K562 (cell line): ENCODE measurements at regions not wholly inside any gene's neighbourhood (a gene's known extent, or its start where the extent isn't known, plus 50 kb on each side); places are given as distances from the start of the nearest gene placed in this dataset.

Experiments used
- ATAC-seq: fragments of 200-7000 bp; cut with Tn5 transposase; 3 replicates; pipeline ENCODE4 v1.9.1; 2020; ENCODE audit warnings: moderate library complexity
- BruUV-seq: library from RNA; stranded (reverse); fragments of 400-500 nt; replicated peaks from 2 replicates; lab custom pipeline; 2021; lab: Mats Ljungman, UMichigan
- CTCF ChIA-PET: fragments of 300-600 bp; formaldehyde crosslinking; extraction: SDS; loops from one replicate; lab custom pipeline; 2021; ENCODE audit warnings: low intra/inter-chr PET ratio; lab: Yijun Ruan, JAX
- POLR2A ChIA-PET: fragments of 300-600, 350-650 bp; sonication (Branson Sonifier 250); formaldehyde crosslinking; extraction: SDS; loops from one replicate; lab custom pipeline; 2021; ENCODE audit warnings: antibody characterized with exemption, inconsistent platforms; lab: Yijun Ruan, JAX
- DNase-seq, 4 experiments: peaks; one replicate each; pipeline versions ENCODE4 v3.0.0 to v3.0.0-alpha.2; 2011 to 2018; ENCODE audit warnings: low spot score in 3 of 4, mixed read lengths in 3 of 4; ENCODE audit errors: extremely low read depth in 1 of 4
- FAIRE-seq: peaks from 2 replicates; lab custom pipeline; 2011; peaks lifted over from hg19 to GRCh38; lab: Jason Lieb, UNC
- H2AFZ ChIP-seq: 2 replicates; pipeline ENCODE4 v1.6.0; 2011; ENCODE audit warnings: low read depth, low read length, control low read depth, inconsistent platforms
- H3K27ac ChIP-seq: fragments of 200-600 bp; 3 replicates; pipeline ENCODE4 v1.8.0; 2011; ENCODE audit warnings: low read depth, mild to moderate bottlenecking, control low read depth, inconsistent platforms, low read length, moderate library complexity, mixed read lengths; ENCODE audit errors: extremely low read depth
- H3K27me3 ChIP-seq, 2 experiments: fragments of 300-600 bp in 1 of 2; 2 replicates in 1 of 2; 3 replicates in 1 of 2; pipeline versions ENCODE4 v1.6.0 to v1.8.0; 2011; ENCODE audit warnings: inconsistent platforms in 2 of 2, low read length in 2 of 2, mild to moderate bottlenecking in 1 of 2, mixed read lengths in 1 of 2, moderate library complexity in 1 of 2; ENCODE audit not compliant: control insufficient read depth in 2 of 2, insufficient read depth in 2 of 2
- H3K36me3 ChIP-seq: fragments of 300-600 bp; 3 replicates; pipeline ENCODE4 v1.8.0; 2011; ENCODE audit warnings: mild to moderate bottlenecking, low read length, inconsistent platforms; ENCODE audit not compliant: control insufficient read depth, insufficient read depth
- H3K4me1 ChIP-seq, 2 experiments: fragments of 200-600 bp in 1 of 2; replicated peaks in 1 of 2; 2 replicates in 1 of 2; 3 replicates in 1 of 2; pipeline versions ENCODE4 v1.5.1 to v1.8.0; 2011; ENCODE audit warnings: inconsistent platforms in 2 of 2, low read length in 2 of 2, mild to moderate bottlenecking in 1 of 2, mixed read lengths in 1 of 2, moderate library complexity in 1 of 2; ENCODE audit not compliant: control insufficient read depth in 2 of 2, insufficient read depth in 2 of 2
- H3K4me2 ChIP-seq: 2 replicates; pipeline ENCODE4 v1.6.1; 2011; ENCODE audit warnings: low read length, control low read depth, inconsistent platforms, mixed read lengths; ENCODE audit not compliant: insufficient read depth
- H3K4me3 ChIP-seq: fragments of 200-600 bp; sonication (generic), shearing (Covaris generic); 2 replicates; pipeline ENCODE4 v1.5.1; 2016; ENCODE audit warnings: control low read depth, inconsistent platforms
- H3K79me2 ChIP-seq: fragments of 200-600 bp; 3 replicates; pipeline ENCODE4 v1.8.0; 2011; ENCODE audit warnings: low read length, inconsistent platforms; ENCODE audit not compliant: control insufficient read depth, insufficient read depth
- H3K9ac ChIP-seq, 2 experiments: 2 replicates each; pipeline versions ENCODE4 v1.6.0 to v1.6.1; 2011; ENCODE audit warnings: low read depth in 2 of 2, low read length in 2 of 2, control low read depth in 1 of 2, inconsistent platforms in 1 of 2, mild to moderate bottlenecking in 1 of 2, mixed read lengths in 1 of 2; ENCODE audit not compliant: insufficient read depth in 1 of 2
- H3K9me1 ChIP-seq: one replicate; pipeline ENCODE4 v1.6.0; 2011; ENCODE audit warnings: inconsistent platforms, mild to moderate bottlenecking, low read length, moderate library complexity; ENCODE audit not compliant: control insufficient read depth, insufficient read depth
- H3K9me3 ChIP-seq: replicated peaks from 2 replicates; pipeline ENCODE4 v1.5.1; 2011; ENCODE audit warnings: low read depth, low read length, inconsistent platforms; ENCODE audit not compliant: control insufficient read depth, insufficient read depth
- H4K20me1 ChIP-seq: replicated peaks from 2 replicates; pipeline ENCODE4 v1.6.1; 2011; ENCODE audit warnings: low read length, inconsistent platforms, mixed read lengths; ENCODE audit not compliant: control insufficient read depth, insufficient read depth
- CAMTA2 ChIP-seq: fragments of 250-450 bp; sonication (Bioruptor Pico); conservative IDR thresholded peaks from 2 replicates; pipeline ENCODE4 v1.5.1; 2022
- FOXO4 ChIP-seq: fragments of 450-650 bp; formaldehyde crosslinking; IDR thresholded peaks from 2 replicates; pipeline ENCODE4 v1.4.0; 2020; ENCODE audit warnings: mild to moderate bottlenecking, moderate library complexity
- GABPB1 ChIP-seq: sonication (generic); formaldehyde crosslinking; IDR thresholded peaks from 2 replicates; pipeline ENCODE4 v1.8.0; 2022; ENCODE audit warnings: mild to moderate bottlenecking, missing genetic modification reagents
- GATA2 ChIP-seq: sonication (generic); formaldehyde crosslinking; IDR thresholded peaks from 2 replicates; pipeline ENCODE4 v1.4.0; 2020; ENCODE audit warnings: mild to moderate bottlenecking, missing genetic modification reagents
- KHSRP ChIP-seq: fragments of 450-650 bp; IDR thresholded peaks from 2 replicates; pipeline ENCODE4 v1.6.1; 2017
- MAFF ChIP-seq: IDR thresholded peaks from 2 replicates; pipeline ENCODE4 v1.6.1; 2012; ENCODE audit warnings: low read length, improper control_type of control experiment
- SMAD3 ChIP-seq: fragments of 450-650 bp; formaldehyde crosslinking; conservative IDR thresholded peaks from 2 replicates; pipeline ENCODE4 v1.4.0; 2020; ENCODE audit warnings: mild to moderate bottlenecking
- SNRNP70 ChIP-seq: fragments of 200-400 bp; formaldehyde crosslinking; optimal IDR thresholded peaks from 2 replicates; pipeline ENCODE3; 2017; ENCODE audit warnings: low read depth, low read length
- TAF9B ChIP-seq: fragments of 450-650 bp; IDR thresholded peaks from 2 replicates; pipeline ENCODE4 v1.6.1; 2018; ENCODE audit warnings: mild to moderate bottlenecking; ENCODE audit not compliant: partially characterized antibody
- TEAD4 ChIP-seq, 2 experiments: sonication (generic) in 1 of 2; formaldehyde crosslinking in 1 of 2; IDR thresholded peaks; 2 replicates each; pipeline versions ENCODE4 v1.6.1 to v1.8.0; 2012 to 2022; ENCODE audit warnings: borderline replicate concordance in 1 of 2, inconsistent platforms in 1 of 2, low read length in 1 of 2, mild to moderate bottlenecking in 1 of 2, missing genetic modification reagents in 1 of 2
- XRCC4 ChIP-seq: IDR thresholded peaks from one replicate; pipeline ENCODE4 v1.6.1; 2011; ENCODE audit not compliant: insufficient read depth, insufficient read length; ENCODE audit errors: extremely low read depth
- ZNF280B ChIP-seq: fragments of 250-450 bp; sonication (Bioruptor Pico); IDR thresholded peaks from 2 replicates; pipeline ENCODE4 v1.5.1; 2021; ENCODE audit warnings: mild to moderate bottlenecking
- ZNF668 ChIP-seq: fragments of 250-450 bp; sonication (Bioruptor Pico); IDR thresholded peaks from 2 replicates; pipeline ENCODE4 v1.8.0; 2022; ENCODE audit warnings: mild to moderate bottlenecking, inconsistent platforms
- ZNF766 ChIP-seq: fragments of 200-800 bp; sonication (Bioruptor generic); conservative IDR thresholded peaks from 2 replicates; pipeline ENCODE4 v1.6.1; 2016; ENCODE audit warnings: missing genetic modification characterization, missing compliant biosample characterization
- WGBS: fragments of 100-300 bp; shearing (Covaris generic); methylation state at CpG from one replicate; pipeline ENCODE4 v1.1.6; 2016; ENCODE audit warnings: low coverage, mixed read lengths; ENCODE audit not compliant: insufficient coverage; ENCODE audit errors: missing lambda C conversion rate; 5-methylcytosine and 5-hydroxymethylcytosine counted together
- in situ Hi-C: fragments of 300-500 bp; cut with MboI; formaldehyde crosslinking; loops from 4 replicates; pipeline ENCODE4 v1.15.0; 2018; ENCODE audit warnings: inconsistent platforms, mixed read lengths
- intact Hi-C: fragments of 100-400 bp; cut with micrococcal nuclease; formaldehyde crosslinking; loops from 2 replicates; pipeline ENCODE4 v1.14.2; 2022

- H4K20me1 ChIP-seq: no peaks in the 10 kb centered on the region
- ChIA-PET POLR2A (no interaction called here), CTCF (no interaction called here)
- H3K27ac ChIP-seq: no peak overlapping the region
- TF ChIP-seq XRCC4 (no peak), SMAD3 (no peak), MAFF (no peak), GATA2 (CRISPR knock-in tag) (no peak), TAF9B (no peak), ZNF280B (CRISPR knock-in tag) (no peak), KHSRP (no peak), SNRNP70 (no peak), ZNF668 (no peak), ZNF766 (CRISPR knock-in tag) (no peak), GABPB1 (CRISPR knock-in tag) (no peak), FOXO4 (CRISPR knock-in tag) (no peak), CAMTA2 (CRISPR knock-in tag) (no peak), TEAD4 (IDR thresholded peaks at IDR 0.05; ENCODE audit: low read length) (no peak), TEAD4 (CRISPR knock-in tag; IDR thresholded peaks at IDR 0.05; ENCODE audit: borderline replicate concordance) (no peak)
- no peak overlapping the region for H3K9ac ChIP-seq
- no peak overlapping the region for H3K4me3 ChIP-seq
- H3K9me1 ChIP-seq: no peaks in the 10 kb centered on the region
- no peak overlapping the region for H3K4me2 ChIP-seq
- H3K4me1 ChIP-seq: no peaks in the 10 kb centered on the region
- DNase-seq (no peak), FAIRE-seq (no peak), ATAC-seq (no peak)
- no peaks in the 10 kb centered on the region for H3K79me2 ChIP-seq
- intact Hi-C loops (no loop called here), in situ Hi-C loops (no loop called here)
- WGBS: 0% methylated on average over 1 of the region's 1 CpG
- H3K27me3 ChIP-seq: no peaks in the 10 kb centered on the region
- no peaks in the 10 kb centered on the region for H3K36me3 ChIP-seq
- no TSS peak for BruUV-seq
- no peaks in the 10 kb centered on the region for H3K9me3 ChIP-seq
- H2AFZ ChIP-seq: no peak overlapping the region
Observed at GRCh38 chr4:124389591-124389990, 322.9 kb downstream of the ANKRD50 start.
